ENCODE measurements at regions not wholly inside any gene's neighbourhood (a gene's known extent, or its start where the extent isn't known, plus 50 kb on each side); places are given as distances from the start of the nearest gene placed in this dataset.

- no peak for TF ChIP-seq CTCF (IDR thresholded peaks at IDR 0.05)
- no peak for TF ChIP-seq POLR2A (IDR thresholded peaks at IDR 0.05)
These were observed 203.8 kb upstream of the RGS6 start for GRCh38 chr14:71728386-71728785.

Measured in right lobe of liver (tissue), 4 donors.